ENCODE measurements at regions not wholly inside any gene's neighbourhood (a gene's known extent, or its start where the extent isn't known, plus 50 kb on each side); places are given as distances from the start of the nearest gene placed in this dataset.
A peak's percentile ranks its signal among the peaks of the same experiment; 100 is the strongest.

DNA sequence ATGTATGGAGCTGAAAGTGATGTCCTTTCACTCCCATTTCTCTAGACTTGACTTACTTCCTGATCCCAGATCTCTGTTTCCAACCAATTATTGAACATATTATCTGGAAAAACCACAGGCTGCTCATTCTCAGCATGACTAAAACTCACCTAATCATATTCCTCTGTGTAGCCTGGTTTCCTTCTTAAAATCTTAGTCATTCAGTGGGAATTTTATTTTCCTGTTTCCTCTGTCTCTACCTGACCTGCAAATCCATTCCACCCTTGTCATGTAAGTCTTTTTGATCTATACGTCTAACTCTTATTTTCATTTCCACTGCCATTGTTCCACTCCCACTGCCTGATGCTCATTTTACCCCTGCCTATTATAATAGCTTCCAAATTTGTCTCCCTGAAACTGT, 67.9 kb upstream of the APOBEC4 start:
- H3K27ac ChIP-seq, result peak overlapping the region in 1 of 2 experiments; percentile 23; a peak in 2 of 6 replicates
- no peaks in the 10 kb centered on the region for H3K9me3 ChIP-seq
- no peak overlapping the region for H3K4me2 ChIP-seq
- ChIA-PET CTCF (interaction anchor here (1.1 kb wide), 1 partner anchor 13 kb away, joined by 3 read pairs; no protein-coding TSS in a partner anchor), POLR2A (no interaction called here)
- no peak for TF ChIP-seq JUN (IDR thresholded peaks at IDR 0.05)
- DNase-seq (ENCODE audit: low read depth in 1 of 2, low spot score in 1 of 2) (no peak), FAIRE-seq (no peak), ATAC-seq (no peak)
- H3K4me3 ChIP-seq, result no peak overlapping the region
- WGBS (ENCODE audit: missing lambda C conversion rate), result 86% methylated on average over 1 of the region's 1 CpG
- H3K4me1 ChIP-seq, result peaks cover 30% of the 10 kb centered on the region

GRCh38 chr1:183720028-183720427, 66.9 kb upstream of the APOBEC4 start:
- peaks cover 32% of the 10 kb centered on the region for H3K4me1 ChIP-seq
- no peaks in the 10 kb centered on the region for H3K9me3 ChIP-seq
- no peak overlapping the region for H3K4me3 ChIP-seq
- DNase-seq (ENCODE audit: low read depth in 1 of 2, low spot score in 1 of 2) (no peak), ATAC-seq (0 out of 6 replicates have a peak, but pooled peaks of 1 of the 2 experiments have one; percentile 27), FAIRE-seq (no peak)
- CTCF ChIA-PET, result interaction anchor here (1.1 to 1.4 kb wide), 3 partner anchors 14 to 196 kb away, joined by 3 to 6 read pairs (median 4); no protein-coding TSS in a partner anchor
- TF ChIP-seq CBX2 (IDR thresholded peaks at IDR 0.05; ENCODE audit: borderline replicate concordance, low read depth) (no peak), RCOR1 (IDR thresholded peaks at IDR 0.05; ENCODE audit: low read depth, low read length) (no peak), CHD2 (IDR thresholded peaks at IDR 0.05; ENCODE audit: low read length, partially characterized antibody) (no peak), JUN (IDR thresholded peaks at IDR 0.05) (no peak), ZFP36 (IDR thresholded peaks at IDR 0.05; ENCODE audit: borderline replicate concordance, partially characterized antibody) (no peak), ZSCAN20 (CRISPR knock-in tag; IDR thresholded peaks at IDR 0.05) (no peak), ZNF302 (CRISPR knock-in tag; IDR thresholded peaks at IDR 0.05) (no peak), MAX (IDR thresholded peaks at IDR 0.05) (no peak), ESRRA (IDR thresholded peaks at IDR 0.05; ENCODE audit: borderline replicate concordance, low read length) (no peak), SMC3 (IDR thresholded peaks at IDR 0.05) (no peak), CHD4 (IDR thresholded peaks at IDR 0.05; ENCODE audit: borderline replicate concordance) (no peak), BCL3 (IDR thresholded peaks at IDR 0.05) (no peak)
- TF ChIP-seq, protein P1, sequence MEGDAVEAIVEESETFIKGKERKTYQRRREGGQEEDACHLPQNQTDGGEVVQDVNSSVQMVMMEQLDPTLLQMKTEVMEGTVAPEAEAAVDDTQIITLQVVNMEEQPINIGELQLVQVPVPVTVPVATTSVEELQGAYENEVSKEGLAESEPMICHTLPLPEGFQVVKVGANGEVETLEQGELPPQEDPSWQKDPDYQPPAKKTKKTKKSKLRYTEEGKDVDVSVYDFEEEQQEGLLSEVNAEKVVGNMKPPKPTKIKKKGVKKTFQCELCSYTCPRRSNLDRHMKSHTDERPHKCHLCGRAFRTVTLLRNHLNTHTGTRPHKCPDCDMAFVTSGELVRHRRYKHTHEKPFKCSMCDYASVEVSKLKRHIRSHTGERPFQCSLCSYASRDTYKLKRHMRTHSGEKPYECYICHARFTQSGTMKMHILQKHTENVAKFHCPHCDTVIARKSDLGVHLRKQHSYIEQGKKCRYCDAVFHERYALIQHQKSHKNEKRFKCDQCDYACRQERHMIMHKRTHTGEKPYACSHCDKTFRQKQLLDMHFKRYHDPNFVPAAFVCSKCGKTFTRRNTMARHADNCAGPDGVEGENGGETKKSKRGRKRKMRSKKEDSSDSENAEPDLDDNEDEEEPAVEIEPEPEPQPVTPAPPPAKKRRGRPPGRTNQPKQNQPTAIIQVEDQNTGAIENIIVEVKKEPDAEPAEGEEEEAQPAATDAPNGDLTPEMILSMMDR (IDR thresholded peaks at IDR 0.05), result no peak
- WGBS (ENCODE audit: missing lambda C conversion rate), result 23% methylated on average over 3 of the region's 3 CpGs
- peak overlapping the region; percentile 23 to 45 for H3K27ac ChIP-seq
- H3K4me2 ChIP-seq, result peak overlapping the region; percentile 38
- POLR2A ChIA-PET, result no interaction called here

DNA sequence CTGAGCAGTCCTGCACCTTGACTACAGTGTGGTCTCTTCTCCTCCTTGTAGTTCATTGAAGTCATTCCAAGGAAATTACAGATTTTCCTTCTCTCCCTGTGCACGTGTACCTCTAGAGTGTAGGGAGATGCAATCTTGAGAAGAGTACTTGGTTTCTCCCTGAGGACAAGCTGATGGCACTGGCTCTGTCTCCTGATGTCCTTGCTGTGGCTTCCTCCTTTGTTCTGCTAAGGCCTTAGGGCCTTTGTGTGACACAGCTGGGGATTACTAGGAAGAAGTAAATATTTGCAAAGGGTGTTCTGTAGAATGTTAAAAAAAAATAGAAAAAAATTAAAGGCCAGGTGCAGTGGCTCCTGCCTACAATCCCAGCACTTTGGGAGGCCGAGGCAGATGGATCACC, 66.2 kb upstream of the APOBEC4 start:
- peak in 1 of 2 experiments; percentile 55 for DNase-seq (ENCODE audit: low read depth in 1 of 2, low spot score in 1 of 2)
- H3K9me3 ChIP-seq, result no peaks in the 10 kb centered on the region
- H3K27ac ChIP-seq, result peak overlapping the region; percentile 23 to 45
- H3K4me2 ChIP-seq, result peak overlapping the region; percentile 38
- POLR2A ChIA-PET, result no interaction called here
- no peak for FAIRE-seq
- H3K4me1 ChIP-seq, result peaks cover 32% of the 10 kb centered on the region
- CTCF ChIA-PET, result interaction anchor here (1.0 to 1.4 kb wide), 2 partner anchors 34 to 197 kb away, joined by 3 to 4 read pairs; no protein-coding TSS in a partner anchor
- TF ChIP-seq ZSCAN20 (CRISPR knock-in tag; IDR thresholded peaks at IDR 0.05) (no peak), ZNF302 (CRISPR knock-in tag; IDR thresholded peaks at IDR 0.05) (no peak), ZFP36 (IDR thresholded peaks at IDR 0.05; ENCODE audit: borderline replicate concordance, partially characterized antibody) (no peak), EHMT2 (IDR thresholded peaks at IDR 0.05; ENCODE audit: low read depth) (no peak), RNF2 (IDR thresholded peaks at IDR 0.05; ENCODE audit: borderline replicate concordance, low read depth) (no peak), SMC3 (IDR thresholded peaks at IDR 0.05) (no peak), HEYL (CRISPR knock-in tag; IDR thresholded peaks at IDR 0.05) (no peak), USF2 (IDR thresholded peaks at IDR 0.05) (no peak), RCOR1 (IDR thresholded peaks at IDR 0.05; ENCODE audit: low read depth, low read length) (no peak)
- TF ChIP-seq, protein P2, sequence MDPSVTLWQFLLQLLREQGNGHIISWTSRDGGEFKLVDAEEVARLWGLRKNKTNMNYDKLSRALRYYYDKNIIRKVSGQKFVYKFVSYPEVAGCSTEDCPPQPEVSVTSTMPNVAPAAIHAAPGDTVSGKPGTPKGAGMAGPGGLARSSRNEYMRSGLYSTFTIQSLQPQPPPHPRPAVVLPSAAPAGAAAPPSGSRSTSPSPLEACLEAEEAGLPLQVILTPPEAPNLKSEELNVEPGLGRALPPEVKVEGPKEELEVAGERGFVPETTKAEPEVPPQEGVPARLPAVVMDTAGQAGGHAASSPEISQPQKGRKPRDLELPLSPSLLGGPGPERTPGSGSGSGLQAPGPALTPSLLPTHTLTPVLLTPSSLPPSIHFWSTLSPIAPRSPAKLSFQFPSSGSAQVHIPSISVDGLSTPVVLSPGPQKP (IDR thresholded peaks at IDR 0.05; ENCODE audit: low read depth, low read length), result no peak
- ATAC-seq, result peak; percentile 58 to 60; a peak in 4 of 6 replicates
- WGBS (ENCODE audit: missing lambda C conversion rate), result 21% methylated on average over 2 of the region's 2 CpGs
- H3K4me3 ChIP-seq, result no peak overlapping the region
